ENCODE measurements at regions not wholly inside any gene's neighbourhood (a gene's known extent, or its start where the extent isn't known, plus 50 kb on each side); places are given as distances from the start of the nearest gene placed in this dataset.

DNA sequence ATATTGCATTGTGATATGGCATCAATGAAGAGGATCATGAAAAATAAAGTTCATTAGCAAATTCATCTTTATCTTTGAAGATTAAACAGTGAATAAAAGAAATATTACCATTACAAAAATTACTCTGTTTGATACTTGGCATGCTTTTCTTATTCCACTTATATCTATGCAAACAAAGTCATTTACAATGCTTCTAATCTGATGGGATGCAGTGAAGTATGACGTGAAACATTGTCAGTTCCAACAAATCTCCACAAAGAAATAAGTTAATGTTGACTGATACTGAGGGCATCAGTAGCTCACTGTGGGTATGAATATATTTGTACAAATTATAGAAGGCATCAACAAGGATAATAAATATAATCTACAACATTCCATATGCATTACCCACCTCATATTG, 672.8 kb upstream of the POT1 start:
- DNase-seq, result no peak
- intact Hi-C loops (cut with DNase I), result no loop called here

DNA sequence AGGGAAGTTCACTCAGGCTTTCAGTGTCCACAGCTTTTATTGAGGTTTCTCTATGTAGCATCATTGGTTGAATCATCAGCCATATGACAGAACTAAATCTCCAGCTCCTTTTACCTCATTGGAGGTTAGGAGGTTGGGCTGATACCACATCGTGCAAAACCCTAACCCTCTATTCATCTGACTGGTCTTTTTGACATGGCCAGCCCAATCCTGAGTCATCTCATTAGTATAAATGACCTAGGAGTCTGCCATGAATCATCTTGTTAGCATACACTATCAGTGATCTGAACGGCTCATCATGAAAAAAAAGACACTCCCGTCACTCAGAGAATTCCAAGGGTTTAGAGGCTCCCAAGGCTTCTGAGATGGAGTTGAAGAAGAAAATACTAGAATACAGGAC, 669.8 kb upstream of the POT1 start:
- no peak for DNase-seq
- intact Hi-C loops (cut with DNase I), result no loop called here

DNA sequence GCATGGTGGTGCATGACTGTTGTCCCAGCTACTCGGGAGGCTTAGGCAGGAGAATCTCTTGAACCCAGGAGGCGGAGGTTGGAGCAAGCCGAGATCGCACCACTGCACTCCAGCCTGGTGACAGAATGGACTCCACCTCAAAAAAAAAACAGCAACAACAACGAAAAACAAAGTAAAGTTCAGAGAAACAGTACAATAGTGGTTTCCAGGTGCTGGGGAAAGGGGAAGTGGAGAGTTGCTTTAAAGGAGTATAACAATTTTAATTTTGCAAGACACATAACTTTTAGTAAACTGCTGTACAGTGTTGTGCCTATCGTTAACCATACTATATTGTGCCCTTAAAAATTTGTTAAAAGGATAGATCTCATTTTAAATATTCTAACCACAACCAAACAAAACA, 662.7 kb upstream of the POT1 start:
- DNase-seq, result no peak
- intact Hi-C loops (cut with DNase I), result no loop called here

DNA sequence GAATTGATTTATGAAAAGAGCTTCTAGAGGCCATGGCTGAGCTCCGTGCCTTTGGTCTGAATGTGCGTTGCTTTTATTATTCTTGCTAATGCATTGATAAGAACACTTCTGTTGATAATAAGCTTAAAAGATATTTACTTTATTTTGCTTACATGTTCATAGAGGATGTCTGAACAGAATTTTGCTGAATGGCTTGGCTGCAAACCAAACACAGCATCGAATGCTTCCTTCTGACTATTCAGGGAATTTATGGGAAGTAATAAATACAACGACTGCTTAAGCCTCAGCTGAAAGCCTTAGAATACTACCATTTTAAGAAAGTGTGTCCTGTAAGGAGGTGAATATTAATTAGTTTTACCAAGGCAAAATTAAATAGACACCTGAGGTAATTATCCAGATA, 643.5 kb upstream of the POT1 start:
- intact Hi-C loops (cut with DNase I), result no loop called here
- DNase-seq, result no peak

DNA sequence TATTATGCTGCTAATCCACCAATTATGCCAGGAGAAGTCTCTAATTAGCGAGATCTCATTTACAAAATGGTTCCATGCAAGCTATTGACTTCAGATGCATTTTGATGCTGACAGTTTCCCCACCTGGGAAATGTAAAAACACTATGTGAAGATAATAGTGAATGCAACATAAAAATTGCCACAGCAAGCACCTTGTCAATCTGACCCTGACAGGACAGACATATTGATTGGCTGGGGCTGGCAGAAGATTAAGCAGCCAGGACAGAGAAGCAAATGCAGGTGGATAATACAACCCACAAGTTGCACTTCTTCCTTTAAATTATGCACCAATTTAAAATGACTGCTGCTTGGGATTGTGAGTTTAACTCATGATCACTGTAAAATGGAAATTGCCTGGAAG, 642.8 kb upstream of the POT1 start:
- DNase-seq, result no peak
- intact Hi-C loops (cut with DNase I), result no loop called here

DNA sequence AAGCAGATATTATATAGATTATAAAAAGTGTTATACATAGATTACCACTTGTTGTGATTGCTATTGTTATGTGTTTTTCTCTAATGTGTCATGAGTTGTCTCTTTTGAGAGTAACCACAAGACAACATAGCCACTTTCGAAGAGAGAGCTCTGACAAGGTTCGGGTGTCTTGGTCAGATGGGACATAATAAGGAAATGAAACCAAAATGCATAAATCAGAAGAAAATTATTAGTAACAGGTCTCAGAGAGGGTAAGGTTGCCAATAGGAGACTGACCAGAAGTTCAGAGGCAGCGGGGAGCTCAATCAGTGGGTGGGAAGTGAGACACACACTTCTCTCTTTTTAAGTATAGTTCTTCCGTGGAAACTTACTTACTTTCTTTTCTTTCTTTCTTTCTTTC, 639.2 kb upstream of the POT1 start:
- no peak for DNase-seq
- intact Hi-C loops (cut with DNase I), result no loop called here

DNA sequence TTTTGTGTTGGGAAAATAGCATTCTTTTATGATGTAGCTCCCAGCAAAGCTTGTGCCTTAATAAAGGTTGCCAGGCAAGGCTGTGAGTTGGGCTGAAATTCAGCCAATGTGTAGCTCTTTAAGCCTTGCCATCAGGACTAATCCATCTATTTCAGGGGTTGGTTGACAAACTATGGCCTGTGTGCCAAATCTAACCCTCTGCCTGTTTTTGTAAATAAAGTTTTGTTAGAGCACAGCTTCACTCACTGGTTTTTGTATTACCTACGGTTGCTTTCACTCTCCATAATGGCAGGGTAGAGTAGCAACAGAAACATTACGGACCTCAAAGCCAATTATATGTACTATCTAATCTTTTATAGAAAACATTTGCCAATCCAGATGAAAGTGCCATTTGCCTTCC, 638.1 kb upstream of the POT1 start:
- no peak for DNase-seq
- intact Hi-C loops (cut with DNase I), result no loop called here

DNA sequence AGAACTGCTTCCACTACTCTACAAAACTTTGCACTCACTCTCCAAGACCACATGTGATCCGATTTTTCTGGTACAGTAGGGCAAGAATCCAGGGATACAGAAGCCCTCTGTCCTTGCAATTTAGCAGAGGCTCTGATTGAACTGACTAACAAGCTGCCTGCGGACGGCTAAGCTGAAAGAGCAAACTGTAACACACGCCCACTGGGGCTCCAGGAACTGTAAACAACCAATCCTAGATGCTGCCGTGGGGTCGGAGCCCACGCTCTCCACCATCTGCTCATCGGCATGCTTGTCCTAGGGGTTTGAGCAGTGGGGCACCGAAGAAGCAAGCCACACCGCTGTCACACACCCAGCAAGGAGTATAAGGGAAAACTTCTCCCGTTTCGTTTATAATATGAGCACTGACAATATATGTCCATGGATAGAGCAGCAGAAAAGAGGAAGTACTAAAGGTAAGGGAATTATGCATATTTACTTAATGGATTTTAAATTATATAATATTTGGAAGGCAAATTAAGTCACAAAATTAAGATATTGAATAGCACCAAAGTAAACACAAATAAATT, 634.4 kb upstream of the POT1 start:
- no peak for DNase-seq
- intact Hi-C loops (cut with DNase I), result no loop called here

DNA sequence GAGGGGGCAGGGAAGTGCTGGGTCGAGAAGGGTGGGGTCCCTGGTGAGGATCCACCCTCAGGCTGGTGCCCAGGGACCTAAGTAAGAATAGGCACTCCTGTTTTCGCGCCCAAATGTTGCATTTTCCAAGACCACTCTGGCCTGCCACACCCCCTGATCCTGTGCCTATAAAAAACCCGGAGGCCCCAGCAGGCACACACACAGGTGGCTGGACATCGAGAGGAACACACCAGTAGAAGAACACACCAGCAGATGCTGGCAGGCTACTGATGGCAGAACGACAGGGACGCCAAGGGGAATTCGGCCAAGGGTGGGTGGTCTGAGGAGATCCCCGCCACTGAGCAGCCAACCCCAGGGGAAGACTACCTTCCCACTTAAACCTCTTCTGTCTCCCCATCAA, 633.9 kb upstream of the POT1 start:
- DNase-seq, result no peak
- intact Hi-C loops (cut with DNase I), result no loop called here

DNA sequence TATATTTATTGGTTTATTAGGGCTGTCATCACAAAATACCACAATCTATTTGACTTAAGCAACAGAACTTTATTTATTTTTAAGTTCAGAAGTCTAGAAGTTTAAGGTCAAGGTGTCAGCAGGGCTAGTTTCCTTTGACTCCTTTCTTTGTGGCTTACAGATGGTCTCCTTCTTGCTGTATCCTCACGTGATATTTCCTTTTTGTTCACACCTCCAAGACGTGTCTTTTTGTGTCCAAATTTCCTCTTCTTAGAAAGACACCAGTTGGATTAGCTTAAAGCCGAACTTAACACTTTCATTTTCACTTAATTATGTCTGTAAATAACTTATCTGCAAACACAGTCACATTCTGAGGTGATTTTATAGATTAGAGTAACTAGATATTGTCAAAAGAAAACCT, 631.4 kb upstream of the POT1 start:
- intact Hi-C loops (cut with DNase I), result no loop called here

DNA sequence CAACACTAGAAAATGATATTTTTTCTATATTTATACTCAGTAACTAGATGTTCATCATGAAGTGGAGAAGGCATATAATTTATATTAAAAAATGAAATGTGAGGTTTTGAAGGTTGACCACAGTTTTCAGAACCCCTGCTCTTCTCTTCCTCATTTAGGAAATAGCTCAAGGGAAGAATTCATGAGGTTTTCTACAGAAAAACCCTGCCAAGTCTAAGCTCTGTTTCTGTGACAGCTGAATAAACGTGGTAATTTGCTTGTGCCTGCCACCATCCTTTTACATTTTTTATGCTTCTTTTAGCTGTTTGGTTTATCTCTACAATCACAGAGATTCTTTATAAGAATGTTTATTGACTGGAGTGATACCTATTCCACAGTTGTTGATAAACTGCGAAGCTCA, 630.3 kb upstream of the POT1 start:
- DNase-seq, result no peak
- intact Hi-C loops (cut with DNase I), result no loop called here

More for the DNA sequence above, 631.4 kb upstream of the POT1 start:
- no peak for DNase-seq

DNA sequence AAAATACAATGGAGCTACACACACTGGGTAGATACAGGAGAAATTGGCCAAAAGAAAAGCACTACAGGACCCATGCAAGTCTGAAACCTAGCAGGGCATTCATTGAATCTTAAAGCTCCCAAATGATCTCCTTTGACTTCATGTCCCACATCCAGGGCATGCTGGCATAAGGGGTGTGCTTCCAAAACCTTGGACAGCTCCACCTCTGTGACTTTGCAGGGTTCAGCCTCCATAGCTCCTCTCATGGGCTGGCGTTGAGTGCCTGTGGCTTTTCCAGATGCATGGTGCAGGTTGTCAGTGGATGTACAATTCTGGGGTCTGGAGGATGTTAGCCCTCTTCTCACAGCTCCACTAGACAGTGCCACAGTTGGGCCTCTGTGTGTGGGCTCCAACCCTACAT, 626.3 kb upstream of the POT1 start:
- intact Hi-C loops (cut with DNase I), result no loop called here
- no peak for DNase-seq

DNA sequence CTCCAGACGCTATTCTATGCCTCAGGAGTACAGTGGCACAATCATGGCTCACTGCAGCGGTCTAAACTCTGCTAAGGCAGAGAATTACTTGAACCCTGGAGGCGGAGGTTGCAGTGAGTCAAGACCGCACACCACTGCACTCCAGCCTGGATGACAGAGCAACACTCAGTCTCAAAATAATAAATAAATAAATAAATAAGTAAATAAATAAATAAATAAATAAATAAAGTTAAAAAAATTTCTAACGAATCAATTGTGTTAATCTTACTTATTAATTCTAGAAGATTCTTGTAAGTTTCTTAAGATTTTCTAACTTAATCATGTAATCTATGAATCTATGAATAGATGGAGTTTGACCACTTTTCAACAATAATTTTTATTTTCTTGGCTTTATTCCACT, 621.4 kb upstream of the POT1 start:
- intact Hi-C loops (cut with DNase I), result no loop called here
- no peak for DNase-seq

DNA sequence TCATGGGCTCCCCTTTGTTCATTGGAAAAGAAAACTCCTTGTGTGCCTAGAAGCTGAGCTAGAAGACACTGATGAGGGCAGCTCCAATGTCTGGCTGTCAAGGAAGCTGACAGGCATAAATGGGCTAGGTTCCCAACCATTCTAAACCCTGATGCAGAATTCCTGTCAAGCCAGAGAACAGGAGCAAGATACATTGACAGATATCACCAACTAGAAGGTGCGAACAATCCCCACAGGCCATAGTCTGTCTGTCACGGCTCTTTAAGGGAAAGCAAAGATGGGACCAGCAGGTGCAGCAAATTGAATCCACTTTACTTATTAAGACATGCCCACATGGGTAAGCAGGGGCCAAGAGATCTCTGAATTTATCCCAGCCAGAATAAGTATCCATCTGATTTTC, 617.9 kb upstream of the POT1 start:
- no peak for DNase-seq
- intact Hi-C loops (cut with DNase I), result no loop called here

DNA sequence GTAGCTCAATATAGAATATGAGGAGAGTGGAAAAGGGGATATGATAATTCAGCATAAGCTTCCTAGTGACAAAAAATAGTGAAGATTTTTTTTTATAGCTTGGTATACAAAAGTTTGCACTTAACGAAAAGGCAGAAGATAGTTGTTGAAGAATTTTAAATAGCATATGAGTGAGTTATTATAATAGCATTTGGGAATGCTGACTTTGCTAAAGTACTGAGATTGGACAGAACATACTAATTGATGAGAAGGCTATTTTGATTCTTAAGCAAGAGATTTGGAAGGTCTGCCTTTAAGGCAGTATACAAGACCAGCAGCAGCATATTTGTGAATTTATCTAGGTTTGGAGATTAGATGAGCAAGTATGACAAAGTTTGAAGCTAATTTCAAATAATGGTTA, 600.9 kb upstream of the POT1 start:
- intact Hi-C loops (cut with DNase I), result no loop called here
- no peak for DNase-seq

DNA sequence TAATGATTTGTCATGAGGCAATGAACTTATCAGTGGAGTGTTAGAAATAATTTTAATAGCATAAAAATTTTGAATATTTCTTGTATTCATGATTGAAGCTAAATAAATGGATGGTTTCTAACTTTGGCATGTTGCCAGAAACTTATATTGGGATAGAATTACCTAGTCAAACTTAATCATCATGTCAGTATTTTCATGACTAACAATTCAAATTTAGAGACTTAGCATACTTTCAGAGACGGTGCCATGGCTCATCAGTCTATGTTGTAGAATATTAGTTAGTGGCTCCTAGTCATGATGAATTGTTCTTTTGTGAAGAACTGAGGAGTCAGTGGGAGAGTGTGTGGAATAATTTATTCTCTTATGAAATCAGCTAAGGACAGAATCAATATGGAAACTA, 599.6 kb upstream of the POT1 start:
- DNase-seq, result no peak
- intact Hi-C loops (cut with DNase I), result no loop called here

DNA sequence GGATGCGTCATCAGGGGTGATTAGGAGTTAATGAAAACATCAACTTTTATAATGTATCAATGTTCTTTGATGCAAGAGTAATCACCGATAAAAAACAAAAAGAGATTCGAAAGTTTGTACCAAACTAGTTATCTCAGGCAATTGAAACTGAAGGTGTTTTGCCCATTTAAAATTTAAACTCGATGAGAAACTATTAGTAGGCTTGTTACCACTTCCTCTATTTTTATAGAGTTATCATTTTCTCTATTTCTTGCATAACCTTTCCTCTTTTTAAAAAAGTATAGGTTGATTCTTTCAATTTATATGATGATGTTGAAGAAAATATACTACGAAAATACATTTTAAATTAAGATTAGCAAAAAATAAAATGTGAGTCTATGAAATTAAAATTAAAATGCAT, 597.3 kb upstream of the POT1 start:
- intact Hi-C loops (cut with DNase I), result no loop called here
- no peak for DNase-seq

DNA sequence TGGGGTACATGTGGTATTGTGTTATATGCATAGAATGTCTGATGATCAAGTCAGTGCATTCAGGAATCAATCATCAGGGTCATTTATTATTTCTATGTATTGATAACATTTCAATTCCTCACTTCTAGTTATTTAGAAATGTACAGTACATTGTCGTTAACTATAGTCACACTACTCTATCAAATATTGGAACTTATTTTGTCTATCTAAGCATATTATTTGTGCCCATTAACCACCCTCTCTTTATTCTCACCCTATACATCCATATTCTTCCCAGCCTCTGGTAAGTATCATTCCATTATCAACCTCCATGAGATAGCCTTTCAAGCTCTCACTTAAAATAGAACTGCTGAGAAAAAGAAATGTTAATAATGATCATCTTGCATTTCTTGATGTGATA, 596.5 kb upstream of the POT1 start:
- intact Hi-C loops (cut with DNase I), result no loop called here
- no peak for DNase-seq

DNA sequence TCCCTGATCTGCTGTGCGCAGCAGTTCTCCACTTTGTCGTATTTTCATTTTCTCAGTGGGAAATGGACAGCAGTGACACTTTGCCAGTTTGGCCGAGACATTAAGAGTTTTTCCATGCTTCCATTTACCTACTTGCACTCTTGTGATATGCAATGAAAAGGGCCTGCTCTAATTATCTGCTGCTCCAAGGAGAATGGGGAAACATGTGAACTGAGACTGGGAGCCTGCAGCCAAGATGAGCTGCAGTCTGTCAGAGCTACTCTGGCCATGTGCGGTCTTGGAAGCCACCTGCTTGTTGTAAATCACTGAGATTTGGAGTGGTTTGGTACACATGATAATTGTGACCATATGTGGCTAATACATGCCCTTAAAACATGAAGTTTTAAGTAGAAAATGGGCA, 586.6 kb upstream of the POT1 start:
- no peak for DNase-seq
- intact Hi-C loops (cut with DNase I), result no loop called here

DNA sequence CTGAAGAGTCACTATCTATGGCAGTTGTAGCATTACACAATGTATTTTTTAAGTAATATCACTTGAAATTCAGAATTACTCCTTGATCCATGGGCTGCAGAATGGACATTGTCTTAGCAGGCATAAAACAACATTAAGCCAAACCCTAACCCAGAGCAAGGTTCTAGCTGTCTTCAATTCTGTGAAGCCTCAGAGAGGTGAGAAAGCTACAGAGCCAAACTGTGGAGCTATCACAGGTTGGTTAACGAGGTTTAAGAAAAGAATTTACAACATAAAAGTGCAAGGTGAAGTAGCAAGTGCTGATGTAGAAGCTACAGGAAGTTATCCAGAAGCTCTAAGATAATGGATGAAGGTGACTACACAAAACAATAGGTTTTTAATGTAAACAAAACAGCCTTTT, 582.7 kb upstream of the POT1 start:
- DNase-seq, result no peak
- intact Hi-C loops (cut with DNase I), result no loop called here

DNA sequence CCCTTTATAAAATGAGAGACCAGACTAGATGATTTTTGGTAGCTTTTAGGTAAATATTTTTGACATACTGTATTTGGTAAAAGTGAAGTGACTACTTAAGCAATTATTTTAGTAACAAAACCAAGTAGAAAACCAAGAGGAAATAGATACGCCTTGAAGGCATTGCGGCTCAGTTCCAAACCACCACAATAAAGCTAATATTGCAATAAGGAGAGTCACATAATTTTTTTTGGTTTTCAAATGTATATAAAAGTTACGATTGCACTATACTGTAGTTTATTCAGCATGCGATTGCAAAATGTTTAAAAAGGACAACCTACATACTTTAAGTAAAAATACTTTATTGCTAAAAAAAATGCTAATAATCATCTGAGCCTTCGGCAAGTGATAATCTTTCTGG, 581.7 kb upstream of the POT1 start:
- intact Hi-C loops (cut with DNase I), result no loop called here
- DNase-seq, result no peak

DNA sequence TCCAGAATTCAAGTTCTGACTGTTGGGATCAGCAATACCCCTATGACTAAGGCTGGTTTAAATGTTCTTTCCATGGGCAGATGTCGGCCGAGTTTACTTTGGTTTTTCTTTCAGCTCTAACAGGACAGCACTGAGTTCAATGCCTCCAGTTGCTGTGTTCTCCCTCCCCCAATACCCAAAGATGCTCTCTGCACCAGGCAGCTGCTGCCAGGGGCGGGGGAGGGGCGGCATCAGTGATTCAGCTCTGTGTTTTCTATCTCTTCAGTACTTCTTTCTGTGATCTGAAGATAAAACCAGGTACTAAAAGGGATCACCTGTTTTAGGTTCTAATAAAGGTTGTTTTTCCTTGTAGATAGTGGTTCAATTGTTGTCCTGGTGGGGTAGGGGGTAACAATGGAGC, 576.7 kb upstream of the POT1 start:
- no peak for DNase-seq
- intact Hi-C loops (cut with DNase I), result no loop called here

DNA sequence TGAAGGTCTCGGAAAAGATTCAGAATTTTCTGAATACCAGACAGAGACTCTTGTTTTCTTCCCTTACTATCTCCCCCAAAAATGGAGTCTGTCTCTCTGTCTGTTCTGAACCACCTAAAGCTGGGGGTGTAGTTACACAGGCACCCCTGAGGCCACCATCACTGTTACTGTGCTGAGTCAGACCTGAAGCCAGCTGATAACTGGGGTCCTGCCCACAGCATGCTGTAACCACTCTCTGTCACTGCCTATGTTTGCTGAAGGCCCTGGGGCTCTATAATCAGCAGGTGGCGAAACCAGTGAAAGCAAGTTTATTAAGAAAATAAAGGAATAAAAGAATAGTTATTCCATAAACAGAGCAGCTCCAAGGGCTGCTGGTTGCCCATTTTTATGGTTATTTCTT, 575.2 kb upstream of the POT1 start:
- intact Hi-C loops (cut with DNase I), result no loop called here
- no peak for DNase-seq

DNA sequence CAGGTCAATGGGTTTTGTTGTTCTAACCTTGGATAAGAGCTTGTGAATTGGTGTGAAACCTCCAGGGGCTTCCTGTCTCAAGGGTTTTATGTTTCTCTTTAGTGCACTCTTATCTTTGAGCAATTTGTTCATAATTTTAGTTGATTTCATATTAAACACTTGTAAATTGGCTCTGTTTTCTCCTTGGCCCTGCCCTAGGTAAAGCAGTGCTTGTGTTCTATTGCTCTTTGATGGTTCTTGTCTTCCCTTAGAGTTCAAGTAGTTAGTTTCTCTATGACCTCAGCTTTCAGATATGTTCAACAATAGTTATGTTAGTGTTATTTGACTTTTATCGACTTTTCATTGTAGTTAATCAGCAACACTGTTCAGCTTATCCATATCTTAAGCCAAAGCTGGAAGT, 566.4 kb upstream of the POT1 start:
- DNase-seq, result no peak
- intact Hi-C loops (cut with DNase I), result no loop called here
